GM12865 (cell line): ENCODE measurements at regions not wholly inside any gene's neighbourhood (a gene's known extent, or its start where the extent isn't known, plus 50 kb on each side); places are given as distances from the start of the nearest gene placed in this dataset.
A peak's percentile ranks its signal among the peaks of the same experiment; 100 is the strongest.
"Not testable (repeated sequence)": the region's sequence is repeated elsewhere in the genome, so short reads cannot be mapped to it uniquely, and the experiment has no call there.

Experiments used
- DNase-seq: peaks from one replicate; pipeline ENCODE4 v3.0.0; 2010; ENCODE audit warnings: low read depth
- H3K4me3 ChIP-seq: 2 replicates; pipeline ENCODE4 v1.5.1; 2011; ENCODE audit warnings: mild to moderate bottlenecking, low read depth, low read length, control low read depth
- CTCF ChIP-seq: IDR thresholded peaks from 2 replicates; pipeline ENCODE4 v1.5.1; 2011; ENCODE audit warnings: low read length, control low read depth, low read depth, inconsistent platforms; ENCODE audit not compliant: insufficient read depth; ENCODE audit errors: missing control alignments

DNA sequence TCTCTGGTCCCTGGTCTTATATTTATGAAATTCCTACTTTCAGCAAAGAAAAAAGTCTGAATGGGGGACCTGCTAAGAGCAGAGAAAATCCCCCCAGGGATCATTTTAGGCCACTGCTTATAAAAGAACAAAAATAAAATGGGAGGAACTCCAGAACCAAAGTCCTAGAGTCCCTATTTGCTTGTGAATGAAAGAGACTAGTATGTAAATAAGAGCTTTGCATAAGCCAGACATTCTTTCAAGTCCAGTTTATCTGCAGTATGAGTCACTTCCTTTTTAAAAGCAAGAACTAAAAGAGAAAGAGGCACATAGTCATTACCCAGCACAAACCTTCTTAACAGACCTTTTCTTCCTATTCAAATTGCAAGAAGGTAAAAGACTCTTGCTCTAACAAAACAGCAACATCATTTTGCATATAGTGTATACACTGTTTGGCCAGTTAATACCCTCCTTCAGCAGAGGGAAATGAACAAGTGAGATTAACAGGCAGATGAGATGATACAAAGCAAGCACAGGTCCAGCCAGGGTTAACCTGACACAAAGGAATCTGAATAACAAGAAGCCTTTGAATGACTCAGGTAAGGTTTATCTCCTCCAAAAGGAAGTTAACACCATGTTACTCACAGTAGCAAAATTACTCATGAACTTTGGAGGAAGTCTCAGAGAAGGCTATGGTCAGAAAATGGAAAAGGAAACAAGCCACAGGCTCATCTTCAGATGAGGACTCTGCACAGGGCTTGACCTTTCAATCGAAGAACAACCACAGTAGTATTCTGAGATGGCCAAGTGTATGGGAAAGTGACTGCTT lies 87.3 kb downstream of the PHLDA1 start:
- no peak overlapping the region for H3K4me3 ChIP-seq
- TF ChIP-seq CTCF, result no peak
- peak; percentile 70 for DNase-seq

DNA sequence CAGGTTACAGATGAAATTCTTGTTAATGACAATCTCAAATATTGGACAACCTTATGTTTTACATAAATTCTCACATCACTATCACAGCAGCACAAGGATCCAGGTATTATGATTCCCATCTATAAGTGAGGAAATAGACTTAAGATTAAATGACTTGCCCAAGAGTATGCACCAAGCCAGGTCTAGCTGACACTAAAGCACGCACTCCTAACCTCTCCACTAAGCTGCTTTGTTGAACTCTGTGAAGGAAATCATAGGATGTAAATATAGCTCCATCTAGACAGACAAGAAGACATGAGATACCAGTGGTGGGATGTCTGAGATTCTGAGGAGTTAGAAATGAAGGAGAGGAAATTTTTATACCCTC lies 87.9 kb downstream of the PHLDA1 start:
- TF ChIP-seq CTCF, result no peak
- no peak for DNase-seq
- H3K4me3 ChIP-seq, result no peak overlapping the region

- not testable (repeated sequence) for H3K4me3 ChIP-seq, DNase-seq
Measured at GRCh38 chr12:75941661-75942060, 89.9 kb downstream of the PHLDA1 start.

DNA sequence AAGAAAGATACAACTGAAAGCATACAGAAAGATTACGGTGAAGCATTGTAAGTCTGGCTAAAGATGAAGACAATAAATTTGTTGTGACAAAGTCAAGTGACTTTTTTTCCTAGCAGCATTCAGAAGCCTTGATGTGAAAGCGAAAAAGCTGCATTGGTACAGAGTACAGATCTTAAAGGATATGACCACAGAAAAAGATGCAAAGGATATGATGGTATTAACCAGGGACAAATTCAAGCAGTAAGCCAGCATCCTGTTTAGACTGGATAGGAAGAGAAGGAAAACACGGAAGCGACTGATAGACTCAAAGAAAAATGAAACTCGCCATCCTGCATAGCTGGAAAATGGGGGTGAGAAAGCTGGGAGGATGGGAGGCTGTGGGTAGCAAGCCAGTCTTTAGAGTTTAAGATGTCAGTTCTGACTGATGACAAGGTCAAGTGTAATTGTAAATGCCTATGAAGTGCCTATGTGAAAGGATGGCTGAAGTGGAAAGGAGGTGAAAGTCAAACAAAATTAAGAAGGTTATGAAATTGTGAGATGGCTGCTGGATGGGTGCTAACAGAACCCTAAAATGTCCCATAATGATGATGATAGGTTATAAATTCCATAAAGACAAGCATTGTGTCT lies 92.4 kb downstream of the PHLDA1 start:
- no peak for DNase-seq
- no peak for TF ChIP-seq CTCF

DNA sequence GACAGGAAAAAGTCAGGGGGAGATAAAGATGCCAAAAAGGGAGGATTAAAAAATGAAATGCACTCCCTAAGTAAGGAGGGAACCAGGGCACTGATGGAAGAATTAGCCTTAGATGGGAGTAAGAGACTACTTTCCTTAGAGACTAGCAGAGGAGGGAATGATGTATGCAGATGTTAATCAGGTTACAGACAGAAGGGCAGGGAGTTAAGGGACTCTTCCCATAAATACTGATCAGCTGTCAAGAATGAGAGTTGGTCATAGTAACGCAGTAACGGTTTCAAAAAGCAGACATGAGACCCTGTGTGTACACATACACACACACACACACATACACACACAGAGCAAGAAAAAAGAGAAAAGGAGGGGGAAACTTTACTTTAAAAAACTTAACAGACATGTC lies 93.4 kb downstream of the PHLDA1 start:
- no peak overlapping the region for H3K4me3 ChIP-seq
- no peak for DNase-seq
- TF ChIP-seq CTCF, result no peak

More for the DNA sequence above, 92.4 kb downstream of the PHLDA1 start:
- H3K4me3 ChIP-seq, result no peak overlapping the region

DNA sequence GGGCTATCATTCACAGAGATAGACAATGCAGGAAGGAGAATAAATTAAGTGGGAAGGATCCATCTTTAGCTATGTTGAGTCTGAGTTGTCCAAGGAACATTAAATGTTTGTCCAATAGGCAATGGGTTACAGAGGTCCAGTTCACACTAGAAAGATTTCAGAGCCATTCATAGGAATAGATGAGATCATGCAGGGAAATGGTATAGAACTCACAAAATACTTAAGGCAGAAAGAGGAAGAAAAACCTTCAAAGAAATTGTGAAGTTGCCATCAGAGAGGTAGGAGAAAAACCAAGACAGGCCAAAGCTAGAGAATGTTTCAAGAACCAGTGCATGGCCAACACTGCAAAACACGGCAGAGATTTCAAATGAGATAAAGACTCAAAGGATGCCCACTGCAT lies 94.1 kb downstream of the PHLDA1 start:
- no peak for DNase-seq
- no peak for TF ChIP-seq CTCF

DNA sequence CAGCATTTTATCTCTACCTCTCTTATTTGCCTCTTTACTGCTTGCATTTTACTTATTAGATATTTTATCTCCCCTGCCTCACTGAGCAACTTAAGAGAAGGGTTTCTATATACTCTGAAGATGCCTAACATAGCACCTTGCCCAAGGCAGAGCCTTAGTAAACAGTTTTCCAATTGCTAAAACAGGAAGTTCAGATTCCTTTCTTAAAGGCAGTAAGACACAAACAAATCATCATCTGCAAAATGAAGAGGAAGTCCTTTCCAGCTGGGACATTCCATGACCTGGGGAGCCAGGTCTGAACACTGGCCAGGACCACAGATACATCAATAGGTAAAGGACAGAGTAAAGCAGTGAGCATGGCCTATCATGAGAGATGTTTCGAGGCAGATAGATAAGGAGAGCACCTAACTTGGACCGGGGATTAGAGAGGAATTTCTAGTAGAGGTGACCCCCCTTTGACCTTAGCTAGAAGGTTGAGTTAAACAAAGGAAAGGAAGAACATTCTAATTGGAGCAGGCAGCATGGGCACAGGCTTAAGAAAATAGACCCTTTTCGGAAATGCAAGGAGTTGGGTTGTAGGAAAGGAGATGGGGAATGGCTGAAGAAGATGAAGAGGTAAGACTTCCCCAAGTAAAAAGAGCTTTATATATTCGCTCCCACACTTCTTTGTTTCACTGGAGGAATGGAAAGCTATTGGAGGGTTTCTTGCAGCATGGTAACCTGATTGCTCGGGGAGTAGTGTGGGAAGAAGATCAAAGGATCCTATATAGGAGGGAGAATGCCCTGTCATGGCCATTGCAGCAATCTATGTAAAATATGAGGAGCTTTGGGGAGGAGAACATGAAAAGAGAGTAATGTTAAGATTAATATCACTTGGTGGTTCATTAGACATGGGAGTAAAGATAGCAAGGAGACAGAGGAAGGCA lies 94.8 kb downstream of the PHLDA1 start:
- no peak for TF ChIP-seq CTCF
- DNase-seq, result no peak
- H3K4me3 ChIP-seq, result no peak overlapping the region

More for the DNA sequence above, 94.1 kb downstream of the PHLDA1 start:
- H3K4me3 ChIP-seq, result no peak overlapping the region
